Muscle of leg (tissue), 3 donors: ENCODE measurements at regions not wholly inside any gene's neighbourhood (a gene's known extent, or its start where the extent isn't known, plus 50 kb on each side); places are given as distances from the start of the nearest gene placed in this dataset.

ENCODE experiments used
- DNase-seq: peaks from one replicate; pipeline ENCODE4 v3.0.0; 2013
- H3K27ac ChIP-seq: one replicate; pipeline ENCODE4 v1.5.1; 2013; ENCODE audit warnings: mild to moderate bottlenecking, low read length, control low read depth
- H3K27me3 ChIP-seq: one replicate; pipeline ENCODE4 v1.6.1; 2013; ENCODE audit warnings: low read length; ENCODE audit not compliant: control insufficient read depth, insufficient read depth
- H3K36me3 ChIP-seq: one replicate; pipeline ENCODE4 v1.6.1; 2013; ENCODE audit warnings: low read length; ENCODE audit not compliant: control insufficient read depth, insufficient read depth
- H3K4me1 ChIP-seq: one replicate; pipeline ENCODE4 v1.6.1; 2013; ENCODE audit warnings: low read length; ENCODE audit not compliant: control insufficient read depth, insufficient read depth
- H3K4me3 ChIP-seq: one replicate; pipeline ENCODE4 v1.5.1; 2013; ENCODE audit warnings: low read length, control low read depth
- H3K9me3 ChIP-seq: replicated peaks from 2 replicates; pipeline ENCODE4 v1.6.1; 2013; ENCODE audit warnings: low read depth, low read length; ENCODE audit not compliant: control insufficient read depth
- WGBS: methylation state at CpG from one replicate; pipeline ENCODE4 v1.1.5; 2013; ENCODE audit warnings: missing lambda C conversion rate; ENCODE audit not compliant: insufficient coverage; 5-methylcytosine and 5-hydroxymethylcytosine counted together

DNA sequence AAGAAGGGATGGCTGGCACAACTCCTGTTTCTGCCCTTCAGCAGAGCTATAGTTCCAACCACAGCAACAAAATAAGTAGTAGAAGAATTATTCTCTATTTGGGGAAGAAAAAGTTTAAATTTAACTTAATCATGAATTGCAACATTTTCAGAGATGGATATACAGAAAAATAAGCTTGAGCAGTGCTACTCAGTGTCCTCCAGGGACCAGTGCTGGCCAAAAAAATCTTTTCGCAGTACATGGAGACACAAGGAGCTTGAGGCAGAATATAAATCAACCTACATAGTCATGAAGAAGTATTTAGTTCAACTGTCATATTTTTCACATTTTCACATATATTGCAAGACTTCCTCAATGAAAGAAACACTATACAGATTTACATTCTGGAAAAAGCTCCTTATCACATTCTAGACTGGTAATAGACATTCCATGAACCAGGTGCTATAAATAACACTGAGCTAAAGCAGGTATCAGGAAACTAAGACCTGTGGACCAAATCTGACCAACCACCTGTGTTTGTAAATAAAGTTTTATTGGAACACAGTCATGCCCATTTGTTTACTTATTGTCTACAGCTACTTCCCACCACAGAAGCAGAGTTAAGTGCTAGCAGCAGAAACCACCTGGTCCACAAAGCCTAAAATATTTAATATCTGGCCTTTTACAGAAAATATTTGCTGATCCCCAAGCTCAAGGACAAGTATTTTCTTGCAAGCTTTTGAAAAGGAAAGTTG is 101.9 kb downstream of the RGS21 start:
- Histone ChIP-seq H3K36me3 (no peaks in the 10 kb centered on the region), H3K4me3 (no peak overlapping the region), H3K27me3 (no peaks in the 10 kb centered on the region), H3K27ac (no peak overlapping the region), H3K9me3 (no peaks in the 10 kb centered on the region), H3K4me1 (no peaks in the 10 kb centered on the region)
- DNase-seq = peak; percentile 86
- WGBS = no CpG with 5 or more reads among the region's 1 CpG

DNA sequence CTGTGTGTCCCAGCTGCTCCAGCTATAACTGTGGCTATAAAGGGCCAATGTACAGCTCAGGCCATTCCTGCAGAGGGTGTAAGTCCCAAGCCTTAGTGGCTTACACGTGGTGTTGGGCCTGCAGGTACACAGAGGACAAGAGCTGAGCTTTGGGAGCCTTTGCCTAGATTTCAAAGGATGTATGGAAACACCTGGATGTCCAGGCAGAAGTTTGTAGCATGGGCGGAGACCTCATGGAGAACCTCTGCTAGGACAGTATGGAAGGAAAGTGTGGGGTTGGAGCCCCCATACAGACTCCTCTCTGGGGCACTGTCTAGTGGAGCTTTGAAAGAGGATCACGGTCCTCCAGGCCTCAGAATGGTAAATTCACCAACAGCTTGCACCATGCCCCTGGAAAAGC is 113.9 kb downstream of the RGS21 start:
- no peak overlapping the region for H3K4me3 ChIP-seq
- H3K36me3 ChIP-seq = no peaks in the 10 kb centered on the region
- H3K27ac ChIP-seq = no peak overlapping the region
- H3K4me1 ChIP-seq = no peaks in the 10 kb centered on the region
- 70% methylated on average over 2 of the region's 3 CpGs for WGBS
- no peaks in the 10 kb centered on the region for H3K27me3 ChIP-seq
- DNase-seq = no peak
- H3K9me3 ChIP-seq = peaks cover 9% of the 10 kb centered on the region

DNA sequence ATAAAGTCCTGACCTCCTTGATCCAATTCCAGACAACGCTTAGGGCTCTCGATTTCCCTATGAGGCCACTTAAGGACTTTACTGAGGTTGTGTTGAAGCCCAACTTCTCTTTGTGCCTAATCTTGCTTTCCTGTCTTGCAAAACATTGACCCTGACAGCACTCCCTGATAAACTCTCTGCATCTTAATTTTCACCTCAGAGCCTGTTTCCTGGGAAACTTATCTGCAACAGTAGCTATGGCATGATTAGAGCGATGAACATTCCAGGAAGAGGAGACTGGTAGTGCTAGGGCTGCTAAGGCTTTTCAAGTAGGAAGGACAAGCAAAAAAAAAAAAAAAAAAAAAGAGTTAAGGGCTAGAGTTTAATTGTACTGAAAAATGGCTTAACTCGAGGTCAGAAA is 118.9 kb downstream of the RGS21 start:
- Histone ChIP-seq H3K27me3 (no peaks in the 10 kb centered on the region), H3K4me3 (no peak overlapping the region), H3K27ac (no peak overlapping the region), H3K36me3 (no peaks in the 10 kb centered on the region), H3K9me3 (peaks cover 4% of the 10 kb centered on the region), H3K4me1 (no peaks in the 10 kb centered on the region)
- DNase-seq = no peak
- WGBS = 92% methylated on average over 3 of the region's 4 CpGs

DNA sequence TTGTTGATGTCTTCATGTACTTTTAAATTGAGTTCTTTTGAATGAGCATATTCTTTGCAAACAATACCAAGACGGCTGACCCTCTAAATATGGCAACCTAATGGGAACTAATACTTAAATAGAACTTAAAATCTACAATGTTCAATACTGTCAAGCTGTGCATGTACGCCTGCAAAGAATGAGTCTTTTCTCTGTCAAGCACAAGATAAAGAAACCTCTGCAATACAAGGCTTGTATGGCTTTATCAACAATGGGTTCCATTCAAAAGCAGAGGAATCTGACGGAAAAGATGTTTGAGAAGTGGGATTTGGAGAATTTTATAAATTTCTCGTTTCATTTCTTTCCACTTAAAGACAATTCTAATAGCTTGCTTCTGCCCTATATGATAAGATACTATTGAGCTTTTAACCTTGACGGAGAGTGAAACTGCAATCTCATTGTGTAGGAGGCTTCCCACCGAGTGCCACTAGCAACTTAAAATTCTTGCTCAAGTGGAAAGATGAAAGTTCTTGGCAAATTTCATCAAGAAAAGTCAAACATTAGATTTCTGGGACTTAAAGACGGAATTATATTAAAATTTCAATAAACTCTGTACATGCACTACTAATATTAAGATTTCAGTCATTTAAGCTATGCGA is 119.8 kb downstream of the RGS21 start:
- no CpG with 5 or more reads among the region's 8 CpGs for WGBS
- no peak for DNase-seq
- H3K4me1 ChIP-seq = no peaks in the 10 kb centered on the region
- H3K27ac ChIP-seq = no peak overlapping the region
- no peaks in the 10 kb centered on the region for H3K27me3 ChIP-seq
- H3K36me3 ChIP-seq = no peaks in the 10 kb centered on the region
- no peaks in the 10 kb centered on the region for H3K9me3 ChIP-seq
- H3K4me3 ChIP-seq = no peak overlapping the region

GRCh38 chr1:192438737-192439136 is 121.9 kb downstream of the RGS21 start:
- WGBS = 82% methylated on average over 1 of the region's 3 CpGs
- Histone ChIP-seq H3K4me3 (no peak overlapping the region), H3K4me1 (no peaks in the 10 kb centered on the region)

DNA sequence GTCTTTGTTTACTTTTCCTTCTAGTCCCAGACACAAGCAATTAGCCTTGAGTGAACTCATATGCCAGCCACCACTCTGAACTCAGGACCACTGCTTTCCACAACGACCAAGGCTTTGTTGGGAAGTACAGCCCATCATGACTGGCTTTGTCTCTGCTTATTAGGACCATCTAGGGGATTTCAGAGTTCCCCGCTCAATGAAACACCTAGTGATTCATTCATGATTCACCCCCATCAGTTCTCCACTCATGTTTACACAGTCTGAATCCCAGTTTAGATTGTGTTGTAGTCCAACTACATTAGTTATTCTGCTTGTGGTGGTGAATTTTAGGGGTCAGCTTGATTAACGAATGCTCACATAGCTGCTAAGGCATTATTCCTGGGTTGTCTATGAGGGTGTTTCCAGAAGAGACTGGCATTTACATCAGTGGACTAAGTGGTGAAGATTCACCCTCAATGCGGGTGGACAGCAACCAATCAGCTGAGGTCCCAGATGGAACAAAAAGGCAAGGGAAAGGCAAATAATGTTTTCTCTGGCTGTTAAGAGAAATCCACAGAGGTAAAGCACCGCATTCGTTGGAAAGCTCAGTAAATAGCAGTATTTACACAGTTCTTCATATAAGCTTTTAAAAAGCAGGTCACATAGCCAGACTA is 122.7 kb downstream of the RGS21 start:
- DNase-seq = no peak
- Histone ChIP-seq H3K36me3 (no peaks in the 10 kb centered on the region), H3K9me3 (no peaks in the 10 kb centered on the region), H3K4me3 (no peak overlapping the region), H3K4me1 (no peaks in the 10 kb centered on the region), H3K27ac (no peak overlapping the region), H3K27me3 (no peaks in the 10 kb centered on the region)
- 83% methylated on average over 2 of the region's 6 CpGs for WGBS

More at GRCh38 chr1:192438737-192439136, 121.9 kb downstream of the RGS21 start:
- DNase-seq = no peak
- Histone ChIP-seq H3K27me3 (no peaks in the 10 kb centered on the region), H3K36me3 (no peaks in the 10 kb centered on the region), H3K27ac (no peak overlapping the region), H3K9me3 (no peaks in the 10 kb centered on the region)

DNA sequence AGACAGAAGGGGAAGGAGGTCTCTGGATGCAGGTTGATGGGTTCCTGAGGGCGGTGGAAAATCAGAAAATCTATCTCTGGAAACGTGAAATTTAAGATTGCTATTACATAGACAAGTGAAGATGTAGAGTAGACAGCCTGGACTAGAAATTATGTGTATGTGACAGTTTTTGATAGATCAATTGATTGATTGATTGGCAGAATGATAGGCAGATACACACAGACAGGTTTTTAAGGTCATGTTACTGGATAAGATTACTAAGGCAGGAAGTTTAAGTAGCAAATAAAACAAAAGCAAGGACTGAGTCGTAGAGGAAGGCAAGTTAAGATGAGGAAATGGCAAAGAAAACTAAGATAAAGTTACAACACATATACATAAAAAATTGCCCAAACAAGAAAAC is 124.7 kb downstream of the RGS21 start:
- Histone ChIP-seq H3K36me3 (no peaks in the 10 kb centered on the region), H3K9me3 (no peaks in the 10 kb centered on the region), H3K4me3 (no peak overlapping the region), H3K27me3 (no peaks in the 10 kb centered on the region), H3K4me1 (peaks cover 2% of the 10 kb centered on the region), H3K27ac (no peak overlapping the region)
- WGBS = 94% methylated on average over 2 of the region's 3 CpGs
- no peak for DNase-seq

DNA sequence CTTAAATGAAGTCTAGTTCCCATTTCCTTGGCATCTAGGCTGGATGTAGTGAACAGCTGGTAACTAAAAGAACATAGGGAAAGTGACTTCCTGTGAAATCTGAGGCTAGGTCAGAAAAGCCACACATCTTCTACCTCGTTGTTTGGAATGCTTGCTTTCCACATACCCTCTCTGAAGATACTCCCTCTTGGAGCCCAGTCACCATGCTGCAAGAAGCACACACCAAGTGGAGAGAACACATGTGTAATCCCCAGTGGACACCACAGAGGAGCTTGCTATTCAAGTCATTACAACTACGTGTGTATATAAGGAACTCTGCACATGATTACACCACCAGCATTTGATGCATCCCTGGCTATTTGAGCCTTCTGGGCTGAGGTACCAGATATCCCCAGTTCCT is 125.9 kb downstream of the RGS21 start:
- Histone ChIP-seq H3K27me3 (no peaks in the 10 kb centered on the region), H3K36me3 (no peaks in the 10 kb centered on the region), H3K4me1 (peaks cover 2% of the 10 kb centered on the region), H3K27ac (no peak overlapping the region), H3K4me3 (no peak overlapping the region), H3K9me3 (no peaks in the 10 kb centered on the region)
- 33% methylated on average over 1 of the region's 2 CpGs for WGBS
- DNase-seq = no peak

DNA sequence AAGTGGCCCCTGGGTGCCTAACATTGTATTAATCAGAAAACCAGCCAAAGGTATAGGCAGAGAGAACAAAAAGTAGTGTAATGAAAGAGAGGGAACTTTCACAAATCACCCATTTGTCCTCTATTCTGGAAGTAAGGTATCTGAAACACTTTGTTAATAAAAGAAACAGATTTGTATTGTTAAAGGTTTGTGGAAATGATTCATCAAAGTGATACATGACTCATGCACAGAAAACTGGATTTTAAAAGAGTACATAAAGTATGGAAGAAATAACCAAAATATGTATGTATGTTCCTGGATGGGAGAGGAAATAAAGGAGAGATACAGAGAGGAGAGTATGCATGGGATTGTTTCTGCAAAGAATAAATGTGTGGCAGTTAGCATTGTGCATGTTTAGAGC is 126.8 kb downstream of the RGS21 start:
- no peaks in the 10 kb centered on the region for H3K36me3 ChIP-seq
- H3K9me3 ChIP-seq = no peaks in the 10 kb centered on the region
- H3K27ac ChIP-seq = no peak overlapping the region
- no peak overlapping the region for H3K4me3 ChIP-seq
- peaks cover 2% of the 10 kb centered on the region for H3K4me1 ChIP-seq
- H3K27me3 ChIP-seq = no peaks in the 10 kb centered on the region
- no peak for DNase-seq

- DNase-seq = no peak
- no CpG with 5 or more reads among the region's 2 CpGs for WGBS
- Histone ChIP-seq H3K36me3 (no peaks in the 10 kb centered on the region), H3K9me3 (no peaks in the 10 kb centered on the region), H3K27ac (no peak overlapping the region), H3K4me1 (peaks cover 2% of the 10 kb centered on the region), H3K27me3 (no peaks in the 10 kb centered on the region), H3K4me3 (no peak overlapping the region)
Observed at GRCh38 chr1:192445241-192445640, 128.4 kb downstream of the RGS21 start.
